ENCODE measurements at regions not wholly inside any gene's neighbourhood (a gene's known extent, or its start where the extent isn't known, plus 50 kb on each side); places are given as distances from the start of the nearest gene placed in this dataset.
"Not testable (repeated sequence)": the region's sequence is repeated elsewhere in the genome, so short reads cannot be mapped to it uniquely, and the experiment has no call there.

- DNase-seq (ENCODE audit: low read depth in 2 of 2) = no peak
Observed at GRCh38 chr21:27320868-27321267, 354.0 kb upstream of the ADAMTS5 start.

GRCh38 chr21:27317601-27318000, 350.7 kb upstream of the ADAMTS5 start:
- DNase-seq (ENCODE audit: low read depth in 2 of 2) = not testable (repeated sequence)

GRCh38 chr21:27315373-27315772, 348.5 kb upstream of the ADAMTS5 start:
- DNase-seq (ENCODE audit: low read depth in 2 of 2) = no peak

- no peak for DNase-seq (ENCODE audit: low read depth in 2 of 2)
Observed at GRCh38 chr21:27314131-27314530, 347.2 kb upstream of the ADAMTS5 start.

GRCh38 chr21:27306791-27307775, 340.2 kb upstream of the ADAMTS5 start:
- DNase-seq (ENCODE audit: low read depth in 2 of 2) = no peak

GRCh38 chr21:27306206-27306605, 339.3 kb upstream of the ADAMTS5 start:
- no peak for DNase-seq (ENCODE audit: low read depth in 2 of 2)

GRCh38 chr21:27301220-27301619, 334.3 kb upstream of the ADAMTS5 start:
- no peak for DNase-seq (ENCODE audit: low read depth in 2 of 2)

GRCh38 chr21:27300770-27301169, 333.9 kb upstream of the ADAMTS5 start:
- no peak for DNase-seq (ENCODE audit: low read depth in 2 of 2)

GRCh38 chr21:27298465-27298864, 331.6 kb upstream of the ADAMTS5 start:
- no peak for DNase-seq (ENCODE audit: low read depth in 2 of 2)

- DNase-seq (ENCODE audit: low read depth in 2 of 2) = no peak
Observed at GRCh38 chr21:27293239-27293638, 326.4 kb upstream of the ADAMTS5 start.

GRCh38 chr21:27292783-27293182, 325.9 kb upstream of the ADAMTS5 start:
- no peak for DNase-seq (ENCODE audit: low read depth in 2 of 2)

- no peak for DNase-seq (ENCODE audit: low read depth in 2 of 2)
Observed at GRCh38 chr21:27292229-27292628, 325.3 kb upstream of the ADAMTS5 start.

- no peak for DNase-seq (ENCODE audit: low read depth in 2 of 2)
Observed at GRCh38 chr21:27291006-27291405, 324.1 kb upstream of the ADAMTS5 start.

- DNase-seq (ENCODE audit: low read depth in 2 of 2) = no peak
Observed at GRCh38 chr21:27290028-27290427, 323.1 kb upstream of the ADAMTS5 start.

GRCh38 chr21:27286760-27287159, 319.9 kb upstream of the ADAMTS5 start:
- no peak for DNase-seq (ENCODE audit: low read depth in 2 of 2)

GRCh38 chr21:27277110-27277509, 310.2 kb upstream of the ADAMTS5 start:
- DNase-seq (ENCODE audit: low read depth in 2 of 2) = no peak

- DNase-seq (ENCODE audit: low read depth in 2 of 2) = no peak
Observed at GRCh38 chr21:27275294-27275927, 308.5 kb upstream of the ADAMTS5 start.

- DNase-seq (ENCODE audit: low read depth in 2 of 2) = no peak
Observed at GRCh38 chr21:27269644-27270043, 302.8 kb upstream of the ADAMTS5 start.

GRCh38 chr21:27268290-27268689, 301.4 kb upstream of the ADAMTS5 start:
- no peak for DNase-seq (ENCODE audit: low read depth in 2 of 2)

- DNase-seq (ENCODE audit: low read depth in 2 of 2) = no peak
Observed at GRCh38 chr21:27265949-27266348, 299.1 kb upstream of the ADAMTS5 start.

- DNase-seq (ENCODE audit: low read depth in 2 of 2) = no peak
Observed at GRCh38 chr21:27265492-27265891, 298.6 kb upstream of the ADAMTS5 start.

- no peak for DNase-seq (ENCODE audit: low read depth in 2 of 2)
Observed at GRCh38 chr21:27261676-27262075, 294.8 kb upstream of the ADAMTS5 start.

- no peak for DNase-seq (ENCODE audit: low read depth in 2 of 2)
Observed at GRCh38 chr21:27260728-27261127, 293.8 kb upstream of the ADAMTS5 start.
